H1 (cell line): ENCODE measurements at regions not wholly inside any gene's neighbourhood (a gene's known extent, or its start where the extent isn't known, plus 50 kb on each side); places are given as distances from the start of the nearest gene placed in this dataset.

Source experiments
- CTCF ChIA-PET: fragments of 300-600 bp; sonication (Branson Sonifier 250); formaldehyde crosslinking; loops from one replicate; lab custom pipeline; 2021; ENCODE audit not compliant: partially characterized antibody; lab: Charles Lee
- POLR2A ChIA-PET: fragments of 300-600 bp; sonication (Branson Sonifier 250); formaldehyde crosslinking; loops from one replicate; lab custom pipeline; 2021; ENCODE audit warnings: inconsistent platforms; ENCODE audit not compliant: partially characterized antibody; lab: Charles Lee
- DNase-seq, 2 experiments: peaks; one replicate each; pipeline versions ENCODE4 v3.0.0 to v3.0.0-alpha.2; 2010 to 2022; ENCODE audit warnings: low spot score in 2 of 2, low read depth in 1 of 2, mixed read lengths in 1 of 2
- FAIRE-seq: peaks from 2 replicates; lab custom pipeline; 2011; peaks lifted over from hg19 to GRCh38; lab: Jason Lieb, UNC
- H2AFZ ChIP-seq: 2 replicates; pipeline ENCODE4 v1.8.1; 2012; ENCODE audit warnings: low read length, inconsistent platforms
- H2AK5ac ChIP-seq: 2 replicates; pipeline ENCODE4 v1.6.1; 2013; ENCODE audit warnings: low read depth, low read length
- H2BK120ac ChIP-seq: replicated peaks from 2 replicates; pipeline ENCODE3; 2013; ENCODE audit warnings: low read depth, low read length, inconsistent platforms
- H2BK12ac ChIP-seq: 2 replicates; pipeline ENCODE4 v1.6.1; 2013; ENCODE audit warnings: low read depth, low read length
- H2BK15ac ChIP-seq: 2 replicates; pipeline ENCODE4 v1.6.1; 2013; ENCODE audit warnings: low read length
- H2BK20ac ChIP-seq: 2 replicates; pipeline ENCODE4 v1.6.1; 2013; ENCODE audit warnings: low read length
- H2BK5ac ChIP-seq: 2 replicates; pipeline ENCODE4 v1.6.1; 2013; ENCODE audit warnings: low read depth, low read length
- H3K14ac ChIP-seq: 2 replicates; pipeline ENCODE4 v1.6.1; 2013; ENCODE audit warnings: inconsistent platforms; ENCODE audit not compliant: insufficient read length
- H3K18ac ChIP-seq: 2 replicates; pipeline ENCODE4 v1.6.1; 2013; ENCODE audit warnings: low read length; ENCODE audit errors: extremely low read depth
- H3K23ac ChIP-seq: 2 replicates; pipeline ENCODE4 v1.6.1; 2013; ENCODE audit warnings: inconsistent platforms; ENCODE audit not compliant: insufficient read length
- H3K23me2 ChIP-seq: 2 replicates; pipeline ENCODE4 v1.6.1; 2013; ENCODE audit warnings: low read depth, low read length
- H3K27ac ChIP-seq: 2 replicates; pipeline ENCODE4 v1.6.1; 2011; ENCODE audit warnings: low read depth, low read length, inconsistent platforms
- H3K27me3 ChIP-seq, 4 experiments: replicated peaks in 1 of 4; 1 replicate in 1 of 4; 2 replicates in 3 of 4; pipeline versions ENCODE4 v1.6.1 to v1.8.1; 2011 to 2013; ENCODE audit warnings: low read length in 3 of 4, mild to moderate bottlenecking in 3 of 4, inconsistent platforms in 2 of 4, mixed read lengths in 2 of 4, moderate library complexity in 1 of 4; ENCODE audit not compliant: control insufficient read depth in 3 of 4, insufficient read depth in 3 of 4; ENCODE audit errors: extremely low read depth in 1 of 4
- H3K36me3 ChIP-seq, 4 experiments: 2 replicates each; pipeline versions ENCODE4 v1.6.1 to v1.8.1; 2011 to 2013; ENCODE audit warnings: mild to moderate bottlenecking in 4 of 4, low read length in 3 of 4, moderate library complexity in 2 of 4, control low read depth in 1 of 4, inconsistent platforms in 1 of 4; ENCODE audit not compliant: insufficient read depth in 4 of 4, control insufficient read depth in 2 of 4
- H3K4ac ChIP-seq: replicated peaks from 2 replicates; pipeline ENCODE3; 2013; ENCODE audit warnings: low read length, low read depth, mixed read lengths, inconsistent platforms; ENCODE audit not compliant: insufficient read length
- H3K4me1 ChIP-seq, 4 experiments: replicated peaks in 1 of 4; 1 replicate in 1 of 4; 2 replicates in 3 of 4; pipeline versions ENCODE4 v1.6.1 to v1.8.1; 2011 to 2013; ENCODE audit warnings: low read length in 3 of 4, inconsistent platforms in 2 of 4, mixed read lengths in 1 of 4; ENCODE audit not compliant: insufficient read depth in 4 of 4, control insufficient read depth in 3 of 4
- H3K4me2 ChIP-seq, 2 experiments: 2 replicates each; pipeline versions ENCODE4 v1.6.1 to v1.8.1; 2011 to 2013; ENCODE audit warnings: low read depth in 2 of 2, low read length in 2 of 2, control low read depth in 1 of 2, inconsistent platforms in 1 of 2, mild to moderate bottlenecking in 1 of 2; ENCODE audit not compliant: insufficient read depth in 1 of 2
- H3K4me3 ChIP-seq, 4 experiments: fragments of 200-600, 300-600 bp in 1 of 4; sonication (generic), shearing (Covaris generic), sonication (Bioruptor Twin) in 1 of 4; 2 replicates each; pipeline versions ENCODE4 v1.5.1 to v1.8.1; 2011 to 2016; ENCODE audit warnings: low read length in 4 of 4, low read depth in 3 of 4, control low read depth in 2 of 4, inconsistent platforms in 2 of 4, mild to moderate bottlenecking in 2 of 4, mixed read lengths in 1 of 4, moderate library complexity in 1 of 4; ENCODE audit not compliant: insufficient read depth in 2 of 4; ENCODE audit errors: extremely low read depth in 1 of 4
- H3K56ac ChIP-seq: replicated peaks from 2 replicates; pipeline ENCODE3; 2013; ENCODE audit warnings: low read depth, mild to moderate bottlenecking, mixed read lengths, low read length, inconsistent platforms; ENCODE audit not compliant: insufficient read length
- H3K79me1 ChIP-seq: 2 replicates; pipeline ENCODE4 v1.6.1; 2013; ENCODE audit warnings: low read depth, low read length, control low read depth
- H3K79me2 ChIP-seq, 2 experiments: 2 replicates each; pipeline versions ENCODE4 v1.6.1 to v1.8.1; 2012 to 2013; ENCODE audit warnings: low read length in 2 of 2, mild to moderate bottlenecking in 2 of 2, inconsistent platforms in 1 of 2; ENCODE audit not compliant: insufficient read depth in 2 of 2, control insufficient read depth in 1 of 2
- H3K9ac ChIP-seq, 4 experiments: replicated peaks in 1 of 4; 1 replicate in 1 of 4; 2 replicates in 3 of 4; pipeline versions ENCODE4 v1.6.1 to v1.8.1; 2011 to 2013; ENCODE audit warnings: low read depth in 3 of 4, low read length in 3 of 4, control low read depth in 2 of 4, mild to moderate bottlenecking in 2 of 4, moderate library complexity in 2 of 4, inconsistent platforms in 1 of 4; ENCODE audit errors: extremely low read depth in 1 of 4
- H3K9me3 ChIP-seq, 2 experiments: 2 replicates each; pipeline versions ENCODE4 v1.6.1 to v1.8.1; 2012 to 2013; ENCODE audit warnings: mild to moderate bottlenecking in 2 of 2, moderate library complexity in 2 of 2, control low read depth in 1 of 2, inconsistent platforms in 1 of 2, low read depth in 1 of 2, low read length in 1 of 2, mixed read lengths in 1 of 2; ENCODE audit not compliant: insufficient read depth in 2 of 2
- H4K20me1 ChIP-seq, 2 experiments: replicated peaks in 1 of 2; 2 replicates each; pipeline versions ENCODE3 to v1.8.1; 2011 to 2013; ENCODE audit warnings: inconsistent platforms in 2 of 2, low read length in 2 of 2, mild to moderate bottlenecking in 1 of 2; ENCODE audit not compliant: insufficient read depth in 2 of 2, control insufficient read depth in 1 of 2
- H4K5ac ChIP-seq: 2 replicates; pipeline ENCODE4 v1.6.1; 2013; ENCODE audit warnings: low read length, low read depth, mixed read lengths, inconsistent platforms; ENCODE audit not compliant: insufficient read length
- H4K8ac ChIP-seq: 2 replicates; pipeline ENCODE4 v1.8.0; 2013; ENCODE audit warnings: mild to moderate bottlenecking, moderate library complexity, low read length, inconsistent platforms; ENCODE audit not compliant: insufficient read depth; ENCODE audit errors: extremely low read depth
- H4K91ac ChIP-seq: replicated peaks from 2 replicates; pipeline ENCODE3; 2013; ENCODE audit warnings: low read length, mixed read lengths, inconsistent platforms; ENCODE audit not compliant: insufficient read length
- CTCF ChIP-seq, 3 experiments: IDR thresholded peaks; 1 replicate in 2 of 3; 2 replicates in 1 of 3; pipeline versions ENCODE4 v1.5.1 to v1.6.1; 2011; ENCODE audit warnings: low read length in 3 of 3, mild to moderate bottlenecking in 3 of 3, inconsistent platforms in 2 of 3, low read depth in 1 of 3, moderate library complexity in 1 of 3; ENCODE audit not compliant: insufficient read depth in 1 of 3; ENCODE audit errors: control extremely low read depth in 1 of 3
- E2F6 ChIP-seq: IDR thresholded peaks from 2 replicates; pipeline ENCODE4 v1.6.1; 2012; ENCODE audit warnings: inconsistent platforms
- JUND ChIP-seq: IDR thresholded peaks from 2 replicates; pipeline ENCODE4 v1.6.1; 2011; ENCODE audit warnings: mild to moderate bottlenecking, improper control_type of control experiment, low read length
- NANOG ChIP-seq: IDR thresholded peaks from 2 replicates; pipeline ENCODE4 v1.6.1; 2011; ENCODE audit warnings: low read length, low read depth, mild to moderate bottlenecking, inconsistent platforms; ENCODE audit not compliant: insufficient read depth, poor library complexity, severe bottlenecking
- PHF8 ChIP-seq: fragments of 200-600 bp; sonication (generic); conservative IDR thresholded peaks from 2 replicates; pipeline ENCODE4 v1.7.1; 2012; ENCODE audit warnings: low read depth, mild to moderate bottlenecking, inconsistent platforms, low read length, moderate library complexity
- RAD21 ChIP-seq, 2 experiments: IDR thresholded peaks in 1 of 2; conservative IDR thresholded peaks in 1 of 2; 2 replicates each; pipeline ENCODE4 v1.6.1; 2011; ENCODE audit warnings: low read depth in 2 of 2, low read length in 2 of 2, improper control_type of control experiment in 1 of 2, inconsistent platforms in 1 of 2, mild to moderate bottlenecking in 1 of 2, moderate library complexity in 1 of 2
- SAP30 ChIP-seq: fragments of 300-600 bp; sonication (generic); IDR thresholded peaks from 2 replicates; pipeline ENCODE4 v1.7.1; 2012; ENCODE audit warnings: low read length, moderate library complexity, mild to moderate bottlenecking, inconsistent platforms; ENCODE audit not compliant: insufficient read depth, insufficient replicate concordance
- SIRT6 ChIP-seq: IDR thresholded peaks from one replicate; pipeline ENCODE4 v1.7.1; 2012; ENCODE audit warnings: low read length, inconsistent platforms
- SRF ChIP-seq: IDR thresholded peaks from 2 replicates; pipeline ENCODE4 v1.6.1; 2011; ENCODE audit warnings: mild to moderate bottlenecking, low read depth, low read length, moderate library complexity
- SUZ12 ChIP-seq: fragments of 200-600 bp; sonication (generic); IDR thresholded peaks from 2 replicates; pipeline ENCODE4 v1.6.1; 2012; ENCODE audit warnings: mild to moderate bottlenecking, inconsistent platforms, low read length, moderate library complexity, mixed read lengths
- YY1 ChIP-seq: IDR thresholded peaks from 2 replicates; pipeline ENCODE4 v1.6.1; 2011; ENCODE audit warnings: low read depth, mild to moderate bottlenecking, low read length

GRCh38 chr6:76553256-76553655 lies 480.8 kb upstream of the IMPG1 start:
- Histone ChIP-seq H3K79me2 (no peaks in the 10 kb centered on the region), H4K8ac (no peak overlapping the region), H3K18ac (no peak overlapping the region), H3K23ac (no peak overlapping the region), H3K4ac (no peak overlapping the region), H2AK5ac (no peak overlapping the region), H3K9ac (no peak overlapping the region), H2BK12ac (no peak overlapping the region), H3K36me3 (no peaks in the 10 kb centered on the region), H4K5ac (no peak overlapping the region), H4K20me1 (no peaks in the 10 kb centered on the region), H3K27ac (no peak overlapping the region), H2BK15ac (no peak overlapping the region), H3K79me1 (no peaks in the 10 kb centered on the region), H3K4me2 (no peak overlapping the region), H2BK120ac (no peak overlapping the region), H3K56ac (no peak overlapping the region), H3K23me2 (peaks cover 2% of the 10 kb centered on the region; the same call in 1 of the 2 replicates), H3K4me1 (peaks cover 0 to 15% (median 3%) of the 10 kb centered on the region in 4 experiments; a peak in 3 of 7 replicates), H4K91ac (no peak overlapping the region), H2BK5ac (no peak overlapping the region), H2BK20ac (no peak overlapping the region), H3K27me3 (no peaks in the 10 kb centered on the region), H3K9me3 (no peaks in the 10 kb centered on the region), H3K14ac (no peak overlapping the region), H2AFZ (no peak overlapping the region), H3K4me3 (no peak overlapping the region)
- FAIRE-seq (no peak), DNase-seq (no peak)
- ChIA-PET CTCF (no interaction called here), POLR2A (interaction anchor here (1.0 kb wide), 1 partner anchor 8 kb away, joined by 3 read pairs; no protein-coding TSS in a partner anchor)
- TF ChIP-seq SRF = no peak
- TF ChIP-seq PHF8 = no peak
- no peak for TF ChIP-seq SIRT6
- no peak for TF ChIP-seq YY1
- no peak for TF ChIP-seq E2F6
- no peak for TF ChIP-seq SUZ12
- no peak for TF ChIP-seq RAD21 (IDR thresholded peaks at IDR 0.05 in 1 of 2, conservative IDR thresholded peaks at IDR 0.05 in 1 of 2; ENCODE audit: low read depth in 2 of 2, low read length in 2 of 2)
- TF ChIP-seq JUND = no peak
- no peak for TF ChIP-seq SAP30
- TF ChIP-seq NANOG = no peak
- no peak for TF ChIP-seq CTCF (IDR thresholded peaks at IDR 0.05; ENCODE audit: control extremely low read depth in 1 of 3, insufficient read depth in 1 of 3, low read depth in 1 of 3, low read length in 3 of 3)
